ENCODE measurements at regions not wholly inside any gene's neighbourhood (a gene's known extent, or its start where the extent isn't known, plus 50 kb on each side); places are given as distances from the start of the nearest gene placed in this dataset.

DNA sequence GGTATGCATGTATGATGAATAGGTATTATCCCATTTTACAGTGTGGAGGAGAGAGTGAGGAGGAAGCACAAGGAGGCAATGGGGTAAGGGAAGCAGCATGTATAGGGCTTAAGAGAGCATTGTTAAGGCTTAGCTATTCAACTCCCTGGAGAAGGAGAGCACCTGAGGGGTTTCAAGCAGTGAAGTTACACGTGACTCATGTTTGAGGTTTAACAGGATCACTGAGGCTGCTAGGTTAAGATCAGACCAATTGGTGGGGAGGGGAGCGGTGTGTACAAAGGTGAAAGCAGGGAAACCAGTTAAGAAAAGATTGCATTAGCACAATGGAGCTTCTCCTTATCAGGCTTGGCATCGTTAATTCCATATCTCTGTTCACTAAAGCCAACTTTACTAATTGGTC lies 64.4 kb upstream of the NHSL1 start:
- no peaks in the 10 kb centered on the region for H3K9me3 ChIP-seq (ENCODE audit: low read length)
- H3K36me3 ChIP-seq (ENCODE audit: insufficient read depth, low read length) = no peaks in the 10 kb centered on the region
- H3K79me2 ChIP-seq (ENCODE audit: low read length) = no peaks in the 10 kb centered on the region
- no peak for DNase-seq
- no peak overlapping the region for H3K27ac ChIP-seq (ENCODE audit: low read length)
- no peak overlapping the region for H3K4me3 ChIP-seq (ENCODE audit: low read length)
- no peaks in the 10 kb centered on the region for H3K4me1 ChIP-seq (ENCODE audit: low read length)
- no peak overlapping the region for H3K4me2 ChIP-seq (ENCODE audit: low read depth, low read length, poor library complexity, severe bottlenecking)
- H2AFZ ChIP-seq (ENCODE audit: low read length) = no peak overlapping the region
- no peaks in the 10 kb centered on the region for H4K20me1 ChIP-seq (ENCODE audit: insufficient read depth, low read depth, low read length)
- no peaks in the 10 kb centered on the region for H3K27me3 ChIP-seq (ENCODE audit: low read length)
- H3K9ac ChIP-seq (ENCODE audit: low read length) = no peak overlapping the region
- no peaks in the 10 kb centered on the region for H3K9me2 ChIP-seq (replicated peaks; ENCODE audit: insufficient read depth, low read length)

DNA sequence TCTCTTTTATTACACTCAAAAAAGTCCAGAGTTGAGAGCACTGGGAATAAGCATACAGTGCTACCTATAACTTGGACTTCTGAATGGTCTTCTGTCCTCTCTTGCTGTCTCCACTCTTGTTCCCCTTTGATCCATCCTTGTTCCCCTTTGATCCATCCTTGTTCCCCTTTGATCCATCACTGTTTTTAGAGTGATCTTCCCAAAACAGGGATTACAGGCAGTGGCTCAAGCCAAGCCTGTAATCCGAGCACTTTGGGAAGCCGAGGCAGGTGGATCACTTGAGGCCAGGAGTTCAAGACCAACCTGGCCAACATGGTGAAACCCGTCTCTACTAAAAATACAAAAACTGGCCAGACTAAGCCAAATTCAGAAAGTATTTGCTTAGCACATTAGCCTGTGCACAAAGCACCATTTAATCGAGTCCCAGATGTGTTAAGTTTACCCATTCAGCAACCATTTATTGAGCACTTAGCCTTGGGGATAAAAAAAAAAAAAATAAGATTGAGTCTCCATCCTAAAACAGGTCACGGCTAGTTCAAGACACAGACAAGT lies 65.0 kb upstream of the NHSL1 start:
- no peaks in the 10 kb centered on the region for H3K9me2 ChIP-seq (replicated peaks; ENCODE audit: insufficient read depth, low read length)
- H3K36me3 ChIP-seq (ENCODE audit: insufficient read depth, low read length) = no peaks in the 10 kb centered on the region
- no peak overlapping the region for H3K4me2 ChIP-seq (ENCODE audit: low read depth, low read length, poor library complexity, severe bottlenecking)
- no peaks in the 10 kb centered on the region for H3K4me1 ChIP-seq (ENCODE audit: low read length)
- H3K79me2 ChIP-seq (ENCODE audit: low read length) = no peaks in the 10 kb centered on the region
- H3K27ac ChIP-seq (ENCODE audit: low read length) = no peak overlapping the region
- H2AFZ ChIP-seq (ENCODE audit: low read length) = no peak overlapping the region
- no peak overlapping the region for H3K4me3 ChIP-seq (ENCODE audit: low read length)
- H3K9ac ChIP-seq (ENCODE audit: low read length) = no peak overlapping the region
- no peak for DNase-seq
- no peaks in the 10 kb centered on the region for H4K20me1 ChIP-seq (ENCODE audit: insufficient read depth, low read depth, low read length)
- H3K9me3 ChIP-seq (ENCODE audit: low read length) = no peaks in the 10 kb centered on the region
- no peaks in the 10 kb centered on the region for H3K27me3 ChIP-seq (ENCODE audit: low read length)

DNA sequence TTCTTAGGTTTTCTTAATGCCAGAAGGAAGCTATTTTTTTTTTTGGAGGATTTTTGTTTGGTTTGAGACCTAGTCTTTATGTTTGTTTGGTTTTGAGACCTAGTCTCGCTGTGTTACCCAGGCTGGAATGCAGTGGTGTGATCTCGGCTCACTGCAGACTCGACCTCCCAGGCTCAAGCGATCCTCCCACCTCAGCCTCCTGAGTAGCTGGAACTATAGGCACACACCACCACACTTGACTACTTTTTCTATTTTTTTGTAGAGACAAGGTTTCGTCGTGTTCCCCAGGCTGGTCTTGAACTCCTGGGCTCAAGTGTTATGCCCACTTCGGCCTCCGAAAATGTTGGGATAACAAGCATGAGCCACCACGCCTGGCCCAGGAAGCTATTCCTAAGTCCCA lies 67.8 kb upstream of the NHSL1 start:
- Histone ChIP-seq H3K27me3 (ENCODE audit: low read length) (no peaks in the 10 kb centered on the region), H3K36me3 (ENCODE audit: insufficient read depth, low read length) (no peaks in the 10 kb centered on the region), H3K4me3 (ENCODE audit: low read length) (no peak overlapping the region), H4K20me1 (ENCODE audit: insufficient read depth, low read depth, low read length) (no peaks in the 10 kb centered on the region), H3K9me2 (replicated peaks; ENCODE audit: insufficient read depth, low read length) (no peaks in the 10 kb centered on the region), H3K27ac (ENCODE audit: low read length) (no peak overlapping the region), H2AFZ (ENCODE audit: low read length) (no peak overlapping the region), H3K9me3 (ENCODE audit: low read length) (no peaks in the 10 kb centered on the region), H3K4me2 (ENCODE audit: low read depth, low read length, poor library complexity, severe bottlenecking) (no peak overlapping the region), H3K9ac (ENCODE audit: low read length) (no peak overlapping the region), H3K79me2 (ENCODE audit: low read length) (no peaks in the 10 kb centered on the region), H3K4me1 (ENCODE audit: low read length) (no peaks in the 10 kb centered on the region)
- no peak for DNase-seq

DNA sequence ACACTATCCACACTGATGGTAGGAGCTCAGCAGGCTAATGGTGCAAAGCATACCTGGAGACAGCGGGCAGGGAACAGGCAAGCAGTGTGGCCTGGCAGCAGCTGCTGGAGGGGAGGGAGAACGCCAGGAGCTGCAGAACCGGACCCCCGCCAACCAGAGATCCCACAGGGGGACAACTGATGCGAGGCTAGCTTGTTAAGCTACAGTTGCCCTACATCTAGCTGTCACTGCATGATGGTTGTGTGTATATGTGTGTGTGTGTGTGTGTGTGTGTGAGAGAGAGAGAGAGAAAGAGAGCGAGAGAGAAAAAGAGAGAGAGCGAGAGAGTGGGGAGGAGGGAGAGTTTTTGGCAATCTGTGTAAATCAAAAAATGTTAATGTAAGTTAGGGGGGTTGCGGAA lies 69.7 kb upstream of the NHSL1 start:
- Histone ChIP-seq H4K20me1 (ENCODE audit: insufficient read depth, low read depth, low read length) (no peaks in the 10 kb centered on the region), H2AFZ (ENCODE audit: low read length) (no peak overlapping the region), H3K9me2 (replicated peaks; ENCODE audit: insufficient read depth, low read length) (no peaks in the 10 kb centered on the region), H3K4me1 (ENCODE audit: low read length) (no peaks in the 10 kb centered on the region; the same call in 1 of the 2 replicates), H3K36me3 (ENCODE audit: insufficient read depth, low read length) (no peaks in the 10 kb centered on the region), H3K79me2 (ENCODE audit: low read length) (no peaks in the 10 kb centered on the region), H3K4me3 (ENCODE audit: low read length) (no peak overlapping the region), H3K27ac (ENCODE audit: low read length) (no peak overlapping the region), H3K4me2 (ENCODE audit: low read depth, low read length, poor library complexity, severe bottlenecking) (no peak overlapping the region), H3K9ac (ENCODE audit: low read length) (no peak overlapping the region), H3K27me3 (ENCODE audit: low read length) (no peaks in the 10 kb centered on the region), H3K9me3 (ENCODE audit: low read length) (no peaks in the 10 kb centered on the region)
- no peak for DNase-seq

DNA sequence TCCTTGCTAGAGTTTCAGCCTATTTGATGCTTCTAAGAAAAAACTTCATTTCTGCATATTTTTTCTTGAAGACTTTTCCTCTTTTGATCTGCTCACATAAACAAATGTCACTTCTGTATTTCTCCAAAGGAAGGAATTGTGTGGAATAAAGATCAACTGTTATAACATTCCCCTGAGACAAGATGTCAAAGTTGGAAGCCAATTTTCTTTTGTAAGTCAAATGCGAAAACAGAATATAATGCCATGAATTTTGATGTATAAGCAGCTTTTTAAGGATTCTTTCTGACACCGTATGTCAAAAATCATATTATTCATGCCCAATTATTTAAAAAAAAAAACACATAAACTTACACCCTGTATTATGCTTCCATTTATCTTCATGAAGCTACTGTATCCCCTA lies 70.3 kb upstream of the NHSL1 start:
- Histone ChIP-seq H3K4me1 (ENCODE audit: low read length) (no peaks in the 10 kb centered on the region; the same call in 1 of the 2 replicates), H4K20me1 (ENCODE audit: insufficient read depth, low read depth, low read length) (no peaks in the 10 kb centered on the region), H3K27me3 (ENCODE audit: low read length) (no peaks in the 10 kb centered on the region), H3K27ac (ENCODE audit: low read length) (no peak overlapping the region), H3K79me2 (ENCODE audit: low read length) (no peaks in the 10 kb centered on the region), H3K36me3 (ENCODE audit: insufficient read depth, low read length) (no peaks in the 10 kb centered on the region), H2AFZ (ENCODE audit: low read length) (no peak overlapping the region), H3K9me2 (replicated peaks; ENCODE audit: insufficient read depth, low read length) (no peaks in the 10 kb centered on the region), H3K9ac (ENCODE audit: low read length) (no peak overlapping the region), H3K4me3 (ENCODE audit: low read length) (no peak overlapping the region), H3K9me3 (ENCODE audit: low read length) (no peaks in the 10 kb centered on the region), H3K4me2 (ENCODE audit: low read depth, low read length, poor library complexity, severe bottlenecking) (no peak overlapping the region)
- DNase-seq = no peak

DNA sequence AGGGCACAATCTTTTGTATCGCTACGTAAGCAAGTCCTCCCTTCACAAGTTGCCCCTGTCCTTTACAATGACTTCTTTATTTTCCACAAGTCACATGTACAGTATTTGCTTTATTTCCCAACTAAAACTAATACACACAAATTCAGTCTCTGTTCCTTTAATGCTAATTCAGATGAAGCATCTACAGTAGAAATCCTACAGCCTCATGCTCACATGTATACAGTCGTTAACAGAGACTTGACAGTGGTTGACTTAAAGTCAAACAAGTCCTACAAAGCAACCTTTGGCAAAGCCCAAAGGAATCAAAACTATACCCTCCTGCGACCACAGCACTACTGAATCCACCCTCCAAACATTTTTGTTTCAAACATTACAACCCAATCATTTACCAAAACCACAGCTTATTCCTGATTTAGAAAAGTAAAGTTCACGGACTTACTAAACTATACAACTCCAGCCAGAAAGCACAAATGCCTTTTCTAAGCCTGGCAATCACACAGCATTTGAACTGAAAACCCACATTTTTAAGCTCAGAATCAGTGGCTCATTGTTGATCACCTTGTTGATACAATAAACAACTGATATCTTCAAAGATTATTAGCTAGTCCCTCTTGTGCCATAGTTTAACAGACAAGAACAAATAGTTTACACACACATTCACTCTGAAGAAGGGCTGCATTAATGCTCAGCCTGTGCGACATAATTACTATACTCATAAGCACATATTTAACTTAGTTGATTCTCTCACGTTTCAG lies 70.9 kb upstream of the NHSL1 start:
- H3K36me3 ChIP-seq (ENCODE audit: insufficient read depth, low read length) = no peaks in the 10 kb centered on the region
- no peaks in the 10 kb centered on the region for H3K9me2 ChIP-seq (replicated peaks; ENCODE audit: insufficient read depth, low read length)
- H3K4me3 ChIP-seq (ENCODE audit: low read length) = no peak overlapping the region
- no peaks in the 10 kb centered on the region for H3K79me2 ChIP-seq (ENCODE audit: low read length)
- no peak overlapping the region for H3K9ac ChIP-seq (ENCODE audit: low read length)
- DNase-seq = no peak
- no peak overlapping the region for H2AFZ ChIP-seq (ENCODE audit: low read length)
- no peaks in the 10 kb centered on the region; the same call in 1 of the 2 replicates for H3K4me1 ChIP-seq (ENCODE audit: low read length)
- no peak overlapping the region for H3K27ac ChIP-seq (ENCODE audit: low read length)
- no peaks in the 10 kb centered on the region for H4K20me1 ChIP-seq (ENCODE audit: insufficient read depth, low read depth, low read length)
- no peaks in the 10 kb centered on the region for H3K27me3 ChIP-seq (ENCODE audit: low read length)
- no peaks in the 10 kb centered on the region for H3K9me3 ChIP-seq (ENCODE audit: low read length)
- H3K4me2 ChIP-seq (ENCODE audit: low read depth, low read length, poor library complexity, severe bottlenecking) = no peak overlapping the region

DNA sequence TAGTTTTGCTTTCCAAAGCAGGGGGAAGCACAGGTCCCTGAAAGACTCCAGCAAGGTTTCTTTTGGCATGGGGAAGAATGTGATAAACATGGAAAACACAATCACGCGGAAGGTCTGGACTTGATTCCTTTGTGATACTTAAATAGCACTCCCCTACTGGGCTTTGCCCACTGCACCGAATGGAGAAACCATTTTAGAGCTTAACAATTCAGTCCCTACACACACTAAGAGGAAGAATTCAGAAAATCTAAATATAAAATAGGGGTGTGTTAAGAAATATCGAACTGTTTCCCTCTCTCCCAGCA lies 71.4 kb upstream of the NHSL1 start:
- Histone ChIP-seq H3K9me3 (ENCODE audit: low read length) (no peaks in the 10 kb centered on the region), H3K4me1 (ENCODE audit: low read length) (no peaks in the 10 kb centered on the region; the same call in 1 of the 2 replicates), H3K27ac (ENCODE audit: low read length) (no peak overlapping the region), H2AFZ (ENCODE audit: low read length) (no peak overlapping the region), H3K79me2 (ENCODE audit: low read length) (no peaks in the 10 kb centered on the region), H3K9ac (ENCODE audit: low read length) (no peak overlapping the region), H3K4me2 (ENCODE audit: low read depth, low read length, poor library complexity, severe bottlenecking) (no peak overlapping the region), H3K9me2 (replicated peaks; ENCODE audit: insufficient read depth, low read length) (no peaks in the 10 kb centered on the region), H3K4me3 (ENCODE audit: low read length) (no peak overlapping the region), H3K27me3 (ENCODE audit: low read length) (no peaks in the 10 kb centered on the region), H4K20me1 (ENCODE audit: insufficient read depth, low read depth, low read length) (no peaks in the 10 kb centered on the region), H3K36me3 (ENCODE audit: insufficient read depth, low read length) (no peaks in the 10 kb centered on the region)
- DNase-seq = no peak

DNA sequence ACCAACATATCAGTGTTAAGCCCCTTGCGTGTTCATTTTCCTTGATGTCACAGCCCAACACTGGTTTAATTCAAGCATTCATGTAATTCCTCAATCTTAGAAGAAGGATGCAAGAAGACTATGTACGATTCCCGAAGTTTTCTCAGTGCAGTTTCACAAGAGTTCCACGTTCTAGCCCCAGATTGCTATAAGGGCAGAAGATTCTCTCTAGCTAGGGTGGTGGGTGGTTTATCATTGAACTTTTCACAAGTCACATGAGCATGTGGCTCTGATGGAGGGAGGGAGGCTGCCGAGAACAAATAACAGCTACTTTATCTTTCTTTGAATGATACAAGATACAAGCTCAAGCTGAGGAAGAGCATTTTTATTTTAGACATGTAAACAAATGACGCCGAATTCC lies 71.9 kb upstream of the NHSL1 start:
- H4K20me1 ChIP-seq (ENCODE audit: insufficient read depth, low read depth, low read length) = no peaks in the 10 kb centered on the region
- no peaks in the 10 kb centered on the region for H3K36me3 ChIP-seq (ENCODE audit: insufficient read depth, low read length)
- no peak overlapping the region for H3K4me2 ChIP-seq (ENCODE audit: low read depth, low read length, poor library complexity, severe bottlenecking)
- H3K27me3 ChIP-seq (ENCODE audit: low read length) = no peaks in the 10 kb centered on the region
- no peak overlapping the region for H3K9ac ChIP-seq (ENCODE audit: low read length)
- H3K27ac ChIP-seq (ENCODE audit: low read length) = no peak overlapping the region
- DNase-seq = no peak
- H3K79me2 ChIP-seq (ENCODE audit: low read length) = no peaks in the 10 kb centered on the region
- H3K9me3 ChIP-seq (ENCODE audit: low read length) = no peaks in the 10 kb centered on the region
- no peak overlapping the region for H2AFZ ChIP-seq (ENCODE audit: low read length)
- no peaks in the 10 kb centered on the region for H3K9me2 ChIP-seq (replicated peaks; ENCODE audit: insufficient read depth, low read length)
- H3K4me1 ChIP-seq (ENCODE audit: low read length) = peaks cover under 1% of the 10 kb centered on the region
- no peak overlapping the region for H3K4me3 ChIP-seq (ENCODE audit: low read length)
